Choroid plexus epithelial cell (primary cell): ENCODE measurements at regions not wholly inside any gene's neighbourhood (a gene's known extent, or its start where the extent isn't known, plus 50 kb on each side); places are given as distances from the start of the nearest gene placed in this dataset.

Experiments
- DNase-seq: peaks from one replicate; pipeline ENCODE4 v3.0.0-alpha.2; 2010; ENCODE audit warnings: low read depth
- H3K4me3 ChIP-seq: 2 replicates; pipeline ENCODE4 v1.5.1; 2011; ENCODE audit warnings: low read depth, mild to moderate bottlenecking, control low read depth, low read length, moderate library complexity
- CTCF ChIP-seq: conservative IDR thresholded peaks from 2 replicates; pipeline ENCODE4 v1.5.1; 2011; ENCODE audit warnings: low read depth, mild to moderate bottlenecking, control low read depth, inconsistent platforms, low read length, moderate library complexity

DNA sequence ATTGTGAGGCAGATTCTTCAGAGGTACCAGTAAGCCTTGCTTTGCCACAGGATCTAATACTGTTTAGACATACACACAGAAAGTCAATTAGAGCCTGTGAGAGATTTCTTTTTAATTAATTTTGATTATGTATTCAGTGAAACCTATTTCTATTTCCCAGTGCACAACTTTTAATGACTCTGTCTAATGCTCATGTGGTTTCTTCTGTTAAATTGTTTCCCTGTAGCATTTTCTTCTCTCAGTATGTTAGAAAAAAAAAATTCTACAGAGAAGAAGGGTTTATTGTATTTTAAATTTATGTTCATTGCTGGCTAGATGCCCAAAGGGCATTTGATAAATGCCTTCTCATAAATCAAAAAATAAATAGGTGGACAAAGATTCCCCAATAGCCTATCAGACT, 293.7 kb downstream of the C6orf118 start:
- no peak for TF ChIP-seq CTCF
- no peak for DNase-seq
- no peak overlapping the region for H3K4me3 ChIP-seq

DNA sequence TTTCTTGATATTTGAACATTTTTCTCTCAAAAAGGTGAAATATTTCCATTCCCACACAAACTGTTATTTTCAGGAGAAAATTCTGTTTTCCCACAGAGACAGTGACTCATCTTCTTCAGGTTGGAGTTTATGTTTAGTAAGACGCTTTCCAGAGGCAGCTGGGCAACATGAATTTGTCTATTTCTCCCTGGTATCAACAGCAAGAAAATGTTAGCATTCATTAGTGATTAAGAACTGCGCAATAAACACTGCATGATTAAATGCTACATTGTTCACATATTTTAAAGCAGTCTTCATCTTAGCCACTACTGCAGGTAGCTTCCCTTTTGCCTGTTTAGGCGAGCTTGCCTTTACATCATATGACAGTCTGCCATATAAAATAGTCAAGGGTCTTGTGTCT, 295.7 kb downstream of the C6orf118 start:
- DNase-seq = no peak
- no peak for TF ChIP-seq CTCF
- no peak overlapping the region for H3K4me3 ChIP-seq

DNA sequence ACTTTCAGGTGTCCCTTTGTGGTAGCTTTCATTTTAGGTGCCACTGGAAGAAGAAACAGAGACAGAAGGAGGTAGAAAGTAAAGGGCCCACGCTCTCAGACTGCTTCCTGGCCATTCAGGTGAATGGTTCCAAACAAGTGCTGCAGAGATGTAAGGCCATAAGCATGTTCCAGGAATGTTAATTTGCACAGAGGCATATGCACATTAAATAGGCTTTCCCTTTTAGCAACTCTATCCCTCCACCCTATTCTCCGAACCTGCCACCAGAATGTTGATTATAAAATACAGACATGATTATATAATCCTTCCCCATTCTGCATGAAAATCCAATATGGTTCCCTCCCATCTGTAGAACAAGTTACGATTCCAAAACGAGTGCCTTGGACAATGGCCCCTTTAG, 297.2 kb downstream of the C6orf118 start:
- no peak overlapping the region for H3K4me3 ChIP-seq
- TF ChIP-seq CTCF = no peak
- no peak for DNase-seq

DNA sequence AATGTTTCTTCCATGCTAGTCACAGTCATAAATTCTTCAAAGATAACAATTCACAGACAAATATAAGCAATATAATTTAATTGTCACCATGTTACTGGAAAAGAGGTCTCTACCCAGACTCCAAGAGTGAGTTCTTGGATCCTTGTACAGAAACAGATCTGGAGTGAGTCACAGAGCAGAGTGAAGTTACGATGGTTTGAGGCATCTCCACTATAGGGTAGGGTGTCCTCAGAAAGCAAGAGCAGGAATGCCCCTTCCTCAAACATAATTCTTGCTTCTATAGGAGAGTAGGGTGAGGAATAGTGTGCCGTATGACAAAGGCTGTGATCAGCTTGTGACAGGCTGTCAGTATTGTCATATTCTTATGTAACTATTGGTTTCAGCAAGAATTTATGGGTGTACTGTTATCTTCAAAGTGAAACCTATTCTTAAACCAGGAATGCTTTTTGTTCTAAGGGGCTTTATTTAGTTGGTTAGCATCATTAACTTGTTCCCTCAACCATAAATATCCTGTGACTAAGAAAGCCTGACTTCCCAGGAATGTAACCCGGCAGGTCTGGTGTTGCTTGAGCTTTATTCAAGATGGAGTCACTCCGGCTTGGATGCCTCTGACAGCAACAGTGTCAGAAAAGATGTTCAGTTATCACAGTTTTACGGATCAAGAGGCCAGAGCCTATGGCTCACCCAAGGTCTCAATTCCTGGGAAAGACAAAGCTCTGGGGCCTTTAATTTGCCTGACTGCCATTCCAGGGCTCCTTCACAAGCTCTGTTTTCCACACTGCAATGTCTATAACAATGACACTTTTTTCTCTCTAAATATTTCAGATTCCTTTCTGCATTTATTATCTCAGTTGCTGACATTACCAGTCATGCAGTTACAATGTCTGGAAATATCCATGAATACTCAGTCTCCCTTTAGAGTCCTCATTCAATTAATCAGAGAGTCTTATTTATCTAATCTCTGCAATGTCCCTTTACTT, 298.6 kb downstream of the C6orf118 start:
- TF ChIP-seq CTCF = no peak
- DNase-seq = peak; percentile 1
- H3K4me3 ChIP-seq = no peak overlapping the region

GRCh38 chr6:165008971-165009370, 300.4 kb downstream of the C6orf118 start:
- no peak for TF ChIP-seq CTCF
- DNase-seq = no peak
- H3K4me3 ChIP-seq = no peak overlapping the region

- H3K4me3 ChIP-seq = no peak overlapping the region
- no peak for TF ChIP-seq CTCF
- no peak for DNase-seq
Measured at GRCh38 chr6:165002866-165003265, 306.5 kb downstream of the C6orf118 start.

DNA sequence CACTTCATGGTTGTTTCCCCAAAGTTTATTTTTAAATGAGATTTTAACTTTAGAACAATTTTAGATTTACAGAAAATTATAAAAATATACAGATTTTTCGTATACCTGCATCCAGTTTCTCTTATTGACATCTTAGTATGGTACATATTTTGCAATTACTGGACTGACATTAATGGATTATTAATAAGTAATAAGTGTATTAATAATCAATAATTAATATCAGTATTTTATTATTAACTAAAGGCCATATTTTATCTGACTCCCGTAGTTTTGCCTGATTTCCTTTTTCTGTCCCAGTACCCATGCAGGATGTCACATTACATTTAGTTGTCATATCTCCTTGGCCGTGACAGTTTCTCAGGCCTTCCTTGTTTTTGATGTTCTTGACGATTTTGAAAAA, 307.0 kb downstream of the C6orf118 start:
- no peak for DNase-seq
- TF ChIP-seq CTCF = no peak
- H3K4me3 ChIP-seq = no peak overlapping the region
